PFSK-1 (cell line): ENCODE measurements at regions not wholly inside any gene's neighbourhood (a gene's known extent, or its start where the extent isn't known, plus 50 kb on each side); places are given as distances from the start of the nearest gene placed in this dataset.

ENCODE experiments used
- FOXP2 ChIP-seq: optimal IDR thresholded peaks from 2 replicates; pipeline ENCODE3; 2011; ENCODE audit warnings: borderline replicate concordance, control low read depth, inconsistent platforms; ENCODE audit not compliant: insufficient read depth; ENCODE audit errors: extremely low read length, extremely low read depth
- POLR2AphosphoS5 ChIP-seq: IDR thresholded peaks from 2 replicates; pipeline ENCODE4 v1.6.1; 2012; ENCODE audit warnings: low read depth, mild to moderate bottlenecking, control low read depth, low read length, moderate library complexity
- REST ChIP-seq, 2 experiments: IDR thresholded peaks; 2 replicates each; pipeline versions ENCODE4 v1.6.1 to v1.8.0; 2011 to 2012; ENCODE audit warnings: low read depth in 2 of 2, low read length in 2 of 2, control low read depth in 1 of 2, inconsistent platforms in 1 of 2, mild to moderate bottlenecking in 1 of 2, moderate library complexity in 1 of 2; ENCODE audit not compliant: insufficient read depth in 1 of 2
- SIN3A ChIP-seq: IDR thresholded peaks from 2 replicates; pipeline ENCODE4 v1.6.1; 2012; ENCODE audit warnings: mild to moderate bottlenecking, low read length, moderate library complexity, borderline replicate concordance; ENCODE audit not compliant: insufficient read depth
- TAF1 ChIP-seq: IDR thresholded peaks from 2 replicates; pipeline ENCODE4 v1.6.1; 2012; ENCODE audit warnings: low read length, control low read depth, borderline replicate concordance; ENCODE audit not compliant: insufficient read depth

DNA sequence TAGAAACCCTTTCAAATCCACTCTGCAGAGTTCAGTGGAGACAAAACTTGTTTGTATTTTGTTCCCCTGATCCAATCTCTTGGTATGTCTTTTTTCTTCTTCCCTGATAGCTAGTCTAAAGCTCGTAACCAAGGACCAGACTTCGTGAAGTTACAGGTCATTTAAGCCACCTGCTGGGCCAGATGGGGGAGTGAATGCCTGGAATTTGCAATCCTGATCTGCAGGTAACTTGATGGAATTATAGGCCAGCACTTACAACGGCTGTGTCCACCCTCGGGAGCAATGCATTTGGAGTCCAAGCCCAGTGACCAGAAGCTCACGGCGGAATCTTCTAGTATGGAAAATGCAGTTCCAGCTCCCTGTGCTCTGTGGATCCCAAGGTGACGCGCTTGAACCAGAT lies 566.9 kb downstream of the TCERG1L start:
- no peak for TF ChIP-seq FOXP2
- TF ChIP-seq POLR2AphosphoS5 = no peak
- no peak for TF ChIP-seq REST (IDR thresholded peaks at IDR 0.05; ENCODE audit: insufficient read depth in 1 of 2, low read depth in 2 of 2, low read length in 2 of 2)
- no peak for TF ChIP-seq SIN3A
- no peak for TF ChIP-seq TAF1

- TF ChIP-seq POLR2AphosphoS5 (no peak), SIN3A (no peak), FOXP2 (no peak), REST (IDR thresholded peaks at IDR 0.05; ENCODE audit: insufficient read depth in 1 of 2, low read depth in 2 of 2, low read length in 2 of 2) (no peak), TAF1 (no peak)
Measured at GRCh38 chr10:130745251-130745650, 566.3 kb downstream of the TCERG1L start.

DNA sequence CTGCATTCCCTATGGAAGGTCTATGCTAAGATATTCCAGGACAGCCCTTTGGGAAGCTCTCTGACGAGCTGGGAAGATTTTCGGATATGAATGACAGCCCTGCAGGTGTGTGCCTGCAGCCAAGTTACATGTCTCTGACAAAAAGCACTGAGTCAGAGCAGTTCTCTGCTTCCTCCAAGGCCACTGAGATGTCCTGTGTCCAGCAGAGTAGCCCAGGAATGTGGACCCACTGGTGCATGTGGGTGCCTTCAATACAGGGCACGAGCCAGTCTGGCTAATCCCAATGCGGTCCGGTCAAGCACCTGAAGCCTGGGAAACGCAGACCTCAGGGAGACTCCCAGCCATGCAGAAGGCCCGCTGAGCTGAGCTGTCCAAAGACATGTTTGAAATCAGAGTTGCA lies 565.7 kb downstream of the TCERG1L start:
- no peak for TF ChIP-seq FOXP2
- TF ChIP-seq POLR2AphosphoS5 = no peak
- TF ChIP-seq TAF1 = no peak
- TF ChIP-seq REST (IDR thresholded peaks at IDR 0.05; ENCODE audit: insufficient read depth in 1 of 2, low read depth in 2 of 2, low read length in 2 of 2) = no peak
- TF ChIP-seq SIN3A = no peak

DNA sequence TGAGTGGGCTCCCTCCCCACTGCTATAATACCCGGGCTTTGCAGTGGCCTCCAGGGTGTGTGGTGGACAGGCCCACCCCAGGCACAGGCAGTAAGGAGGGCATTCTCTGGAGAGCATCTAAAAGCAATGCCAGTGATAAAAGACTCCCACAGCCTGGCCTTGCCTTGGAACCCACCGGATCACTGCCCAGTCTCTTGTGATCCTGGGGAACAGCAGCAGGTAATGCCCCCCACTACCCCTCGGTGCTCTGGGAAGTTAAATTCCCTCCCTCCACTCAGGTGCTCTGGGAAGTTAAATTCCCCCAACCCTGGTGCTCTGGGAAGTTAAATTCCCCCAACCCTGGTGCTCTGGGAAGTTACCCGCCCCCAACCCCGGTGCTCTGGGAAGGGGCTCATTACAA lies 565.2 kb downstream of the TCERG1L start:
- TF ChIP-seq POLR2AphosphoS5 (no peak), SIN3A (no peak), FOXP2 (no peak), REST (IDR thresholded peaks at IDR 0.05; ENCODE audit: insufficient read depth in 1 of 2, low read depth in 2 of 2, low read length in 2 of 2) (no peak), TAF1 (no peak)

GRCh38 chr10:130747356-130747755 lies 564.2 kb downstream of the TCERG1L start:
- TF ChIP-seq REST (IDR thresholded peaks at IDR 0.05; ENCODE audit: insufficient read depth in 1 of 2, low read depth in 2 of 2, low read length in 2 of 2) = no peak
- TF ChIP-seq TAF1 = no peak
- TF ChIP-seq SIN3A = no peak
- no peak for TF ChIP-seq POLR2AphosphoS5
- TF ChIP-seq FOXP2 = no peak
